GM23338 (cell line): ENCODE measurements at regions not wholly inside any gene's neighbourhood (a gene's known extent, or its start where the extent isn't known, plus 50 kb on each side); places are given as distances from the start of the nearest gene placed in this dataset.

ENCODE experiments used
- ATAC-seq: fragments of 200-7000 bp; cut with Tn5 transposase; 3 replicates; pipeline ENCODE4 v1.9.1; 2020
- DNase-seq: peaks from one replicate; pipeline ENCODE4 v3.0.0-alpha.2; 2015; ENCODE audit warnings: low spot score
- H2AFZ ChIP-seq: fragments of 200-600 bp; sonication (generic); 2 replicates; pipeline ENCODE4 v1.8.0; 2016; ENCODE audit warnings: antibody characterized with exemption, mild to moderate bottlenecking, moderate library complexity
- H3F3A ChIP-seq: fragments of 200-600 bp; sonication (generic); replicated peaks from 2 replicates; pipeline ENCODE4 v1.8.0; 2017; ENCODE audit warnings: antibody characterized with exemption, mixed run types, low read depth
- H3K27ac ChIP-seq: fragments of 200-600 bp; sonication (generic); 2 replicates; pipeline ENCODE4 v1.6.1; 2016; ENCODE audit warnings: low read depth
- H3K27me3 ChIP-seq: fragments of 200-600 bp; sonication (generic); 2 replicates; pipeline ENCODE4 v1.8.0; 2016; ENCODE audit warnings: mild to moderate bottlenecking, mixed run types, moderate library complexity; ENCODE audit not compliant: insufficient read depth
- H3K36me3 ChIP-seq: fragments of 200-600 bp; sonication (generic); 2 replicates; pipeline ENCODE4 v1.8.0; 2016; ENCODE audit warnings: mild to moderate bottlenecking; ENCODE audit not compliant: insufficient read depth
- H3K4me1 ChIP-seq: fragments of 200-600 bp; sonication (generic); 2 replicates; pipeline ENCODE4 v1.8.0; 2016; ENCODE audit warnings: mild to moderate bottlenecking, moderate library complexity; ENCODE audit not compliant: insufficient read depth
- H3K4me2 ChIP-seq: fragments of 200-600 bp; sonication (generic); 2 replicates; pipeline ENCODE4 v1.7.1; 2017; ENCODE audit warnings: mixed run types
- H3K4me3 ChIP-seq: fragments of 200-600 bp; sonication (generic); 2 replicates; pipeline ENCODE4 v1.6.1; 2016; ENCODE audit warnings: mixed run types
- H3K79me2 ChIP-seq: fragments of 200-600 bp; sonication (generic); replicated peaks from 2 replicates; pipeline ENCODE4 v1.8.0; 2017; ENCODE audit warnings: mild to moderate bottlenecking; ENCODE audit not compliant: insufficient read depth
- H3K9me2 ChIP-seq: fragments of 200-600 bp; sonication (generic); 2 replicates; pipeline ENCODE4 v1.8.0; 2017; ENCODE audit not compliant: insufficient read depth
- H4K20me1 ChIP-seq: fragments of 200-600 bp; sonication (generic); replicated peaks from 2 replicates; pipeline ENCODE4 v1.8.0; 2017; ENCODE audit warnings: mild to moderate bottlenecking; ENCODE audit not compliant: insufficient read depth
- H3K27ac Mint-ChIP-seq: 2 replicates; pipeline ENCODE4 v1.8.0; 2020; ENCODE audit warnings: inconsistent platforms, mild to moderate bottlenecking, moderate library complexity, mixed read lengths
- H3K27me3 Mint-ChIP-seq: 3 replicates; pipeline ENCODE4 v1.8.0; 2022; ENCODE audit warnings: low read depth, mild to moderate bottlenecking, moderate library complexity, mixed read lengths, inconsistent platforms; ENCODE audit not compliant: insufficient read depth, poor library complexity
- H3K36me3 Mint-ChIP-seq: 3 replicates; pipeline ENCODE4 v1.8.0; 2021; ENCODE audit warnings: low read depth, mild to moderate bottlenecking, inconsistent platforms, moderate library complexity, mixed read lengths
- H3K4me1 Mint-ChIP-seq: 3 replicates; pipeline ENCODE4 v1.8.0; 2020; ENCODE audit warnings: mild to moderate bottlenecking, inconsistent platforms, mixed read lengths
- H3K4me3 Mint-ChIP-seq: 3 replicates; pipeline ENCODE4 v1.8.0; 2021; ENCODE audit warnings: moderate library complexity, mild to moderate bottlenecking, inconsistent platforms, mixed read lengths
- H3K9me3 Mint-ChIP-seq: 3 replicates; pipeline ENCODE4 v1.8.0; 2020; ENCODE audit warnings: moderate library complexity, mild to moderate bottlenecking, inconsistent platforms, mixed read lengths
- ETS1 ChIP-seq: IDR thresholded peaks from 2 replicates; pipeline ENCODE4 v1.6.1; 2016; ENCODE audit warnings: antibody characterized with exemption
- EZH2 ChIP-seq: fragments of 200-600 bp; sonication (generic); IDR thresholded peaks from one replicate; pipeline ENCODE4 v1.8.0; 2017; ENCODE audit warnings: antibody characterized with exemption, mild to moderate bottlenecking, low read depth; ENCODE audit not compliant: unreplicated experiment
- EZH2phosphoT487 ChIP-seq: fragments of 200-600 bp; sonication (generic); IDR thresholded peaks from one replicate; pipeline ENCODE4 v1.8.1; 2018; ENCODE audit warnings: antibody characterized with exemption; ENCODE audit not compliant: unreplicated experiment
- JUNB ChIP-seq: IDR thresholded peaks from one replicate; pipeline ENCODE4 v1.6.1; 2016; ENCODE audit warnings: antibody characterized with exemption; ENCODE audit not compliant: unreplicated experiment
- POLR2AphosphoS5 ChIP-seq: IDR thresholded peaks from 2 replicates; pipeline ENCODE4 v1.6.1; 2016; ENCODE audit warnings: antibody characterized with exemption, low read depth
- REST ChIP-seq: IDR thresholded peaks from one replicate; pipeline ENCODE4 v1.6.1; 2018; ENCODE audit warnings: antibody characterized with exemption; ENCODE audit not compliant: unreplicated experiment
- ZNF114 ChIP-seq: fragments of 250-450 bp; sonication (Bioruptor Pico); IDR thresholded peaks from 2 replicates; pipeline ENCODE4 v1.5.0; 2020; ENCODE audit warnings: mild to moderate bottlenecking, moderate library complexity
- ZNF462 ChIP-seq: fragments of 250-450 bp; sonication (Bioruptor Pico); IDR thresholded peaks from 2 replicates; pipeline ENCODE4 v1.5.0; 2020; ENCODE audit warnings: mild to moderate bottlenecking, moderate library complexity
- TF ChIP-seq, protein P1 (sequence below), 2 experiments: fragments of 200-600 bp in 1 of 2; sonication (generic) in 1 of 2; conservative IDR thresholded peaks; 2 replicates each; pipeline versions ENCODE4 v1.5.1 to v1.6.1; 2016 to 2017; ENCODE audit warnings: antibody characterized with exemption in 2 of 2, low read depth in 2 of 2, mild to moderate bottlenecking in 2 of 2, moderate library complexity in 1 of 2

GRCh38 chr18:71673954-71674353 lies 870.2 kb downstream of the CBLN2 start (continued):
- no peak for TF ChIP-seq ZNF462 (CRISPR knock-in tag)
- TF ChIP-seq ZNF114 (CRISPR knock-in tag), result no peak
- TF ChIP-seq REST, result no peak

DNA sequence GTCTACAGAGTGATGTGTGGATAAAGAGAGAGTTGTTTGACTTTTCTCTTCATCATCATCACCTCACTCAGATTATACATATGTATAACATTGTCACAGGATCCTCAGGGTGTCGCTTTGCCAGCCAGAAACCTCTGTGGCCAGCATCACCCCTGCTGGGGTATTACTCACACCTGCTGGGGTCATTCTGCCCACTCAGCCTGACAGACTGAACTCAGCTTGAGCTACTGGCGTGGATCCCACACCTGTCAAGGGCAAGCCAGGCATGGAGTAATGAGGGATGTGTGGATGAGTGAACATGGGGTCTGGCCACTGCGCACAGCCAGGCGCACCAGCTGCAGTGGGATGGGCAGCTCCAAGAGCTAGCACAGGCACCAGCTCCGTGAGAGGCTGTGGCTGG lies 870.6 kb downstream of the CBLN2 start:
- H3F3A ChIP-seq, result no peaks in the 10 kb centered on the region
- no peak overlapping the region for H3K27ac Mint-ChIP-seq
- H3K27me3 Mint-ChIP-seq, result peaks cover 2% of the 10 kb centered on the region
- no peaks in the 10 kb centered on the region for H3K4me1 Mint-ChIP-seq
- no peaks in the 10 kb centered on the region for H4K20me1 ChIP-seq
- no peaks in the 10 kb centered on the region for H3K4me1 ChIP-seq
- H3K36me3 ChIP-seq, result peaks cover 5% of the 10 kb centered on the region; the same call in 1 of the 2 replicates
- no peaks in the 10 kb centered on the region for H3K9me2 ChIP-seq
- no peak overlapping the region for H3K4me3 Mint-ChIP-seq
- no peak for DNase-seq
- peaks cover 24% of the 10 kb centered on the region for H3K36me3 Mint-ChIP-seq
- no peaks in the 10 kb centered on the region for H3K27me3 ChIP-seq
- no peak overlapping the region for H3K4me2 ChIP-seq
- no peak overlapping the region for H3K27ac ChIP-seq
- no peak for ATAC-seq
- H3K9me3 Mint-ChIP-seq, result peaks cover 82% of the 10 kb centered on the region
- no peak overlapping the region for H2AFZ ChIP-seq
- no peak overlapping the region for H3K4me3 ChIP-seq
- H3K79me2 ChIP-seq, result no peaks in the 10 kb centered on the region
- TF ChIP-seq EZH2phosphoT487 (no peak), EZH2 (no peak), JUNB (no peak), ETS1 (no peak), ZNF114 (CRISPR knock-in tag) (no peak), POLR2AphosphoS5 (no peak)
- TF ChIP-seq, protein P1, sequence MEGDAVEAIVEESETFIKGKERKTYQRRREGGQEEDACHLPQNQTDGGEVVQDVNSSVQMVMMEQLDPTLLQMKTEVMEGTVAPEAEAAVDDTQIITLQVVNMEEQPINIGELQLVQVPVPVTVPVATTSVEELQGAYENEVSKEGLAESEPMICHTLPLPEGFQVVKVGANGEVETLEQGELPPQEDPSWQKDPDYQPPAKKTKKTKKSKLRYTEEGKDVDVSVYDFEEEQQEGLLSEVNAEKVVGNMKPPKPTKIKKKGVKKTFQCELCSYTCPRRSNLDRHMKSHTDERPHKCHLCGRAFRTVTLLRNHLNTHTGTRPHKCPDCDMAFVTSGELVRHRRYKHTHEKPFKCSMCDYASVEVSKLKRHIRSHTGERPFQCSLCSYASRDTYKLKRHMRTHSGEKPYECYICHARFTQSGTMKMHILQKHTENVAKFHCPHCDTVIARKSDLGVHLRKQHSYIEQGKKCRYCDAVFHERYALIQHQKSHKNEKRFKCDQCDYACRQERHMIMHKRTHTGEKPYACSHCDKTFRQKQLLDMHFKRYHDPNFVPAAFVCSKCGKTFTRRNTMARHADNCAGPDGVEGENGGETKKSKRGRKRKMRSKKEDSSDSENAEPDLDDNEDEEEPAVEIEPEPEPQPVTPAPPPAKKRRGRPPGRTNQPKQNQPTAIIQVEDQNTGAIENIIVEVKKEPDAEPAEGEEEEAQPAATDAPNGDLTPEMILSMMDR (conservative IDR thresholded peaks at IDR 0.05; ENCODE audit: low read depth in 2 of 2), result no peak
